ENCODE measurements at regions not wholly inside any gene's neighbourhood (a gene's known extent, or its start where the extent isn't known, plus 50 kb on each side); places are given as distances from the start of the nearest gene placed in this dataset.
A peak's percentile ranks its signal among the peaks of the same experiment; 100 is the strongest.

DNA sequence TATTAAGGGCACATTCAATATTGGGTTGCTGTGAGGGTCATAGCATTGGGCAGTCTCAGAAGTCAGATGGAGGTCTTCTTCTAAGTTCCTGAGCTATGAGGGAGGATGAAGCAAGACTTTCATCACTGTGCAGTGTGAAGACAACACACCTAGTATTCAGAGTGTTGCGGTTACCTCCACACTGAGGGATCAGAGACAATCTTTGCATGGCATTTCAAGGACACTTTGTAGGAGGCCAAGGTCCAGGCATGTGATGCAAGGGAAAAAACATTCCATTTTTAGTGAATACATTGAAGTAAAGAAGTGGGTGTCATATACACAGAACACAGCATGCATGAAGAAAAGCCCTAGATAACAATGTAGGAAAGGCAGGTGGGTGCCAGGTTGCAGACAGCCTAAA lies 481.2 kb upstream of the DIPK2B start:
- no peak overlapping the region for H3K27ac Mint-ChIP-seq
- CTCF ChIA-PET, result no interaction called here
- no peak for DNase-seq
- H3K27me3 Mint-ChIP-seq (ENCODE audit: low read depth), result no peaks in the 10 kb centered on the region
- H3K4me3 Mint-ChIP-seq, result no peak overlapping the region
- no peaks in the 10 kb centered on the region for H3K9me3 Mint-ChIP-seq
- intact Hi-C loops (cut with micrococcal nuclease), result no loop called here
- peaks cover 4% of the 10 kb centered on the region for H3K4me1 Mint-ChIP-seq (ENCODE audit: low read depth)
- no peaks in the 10 kb centered on the region for H3K36me3 Mint-ChIP-seq (ENCODE audit: low read depth)

DNA sequence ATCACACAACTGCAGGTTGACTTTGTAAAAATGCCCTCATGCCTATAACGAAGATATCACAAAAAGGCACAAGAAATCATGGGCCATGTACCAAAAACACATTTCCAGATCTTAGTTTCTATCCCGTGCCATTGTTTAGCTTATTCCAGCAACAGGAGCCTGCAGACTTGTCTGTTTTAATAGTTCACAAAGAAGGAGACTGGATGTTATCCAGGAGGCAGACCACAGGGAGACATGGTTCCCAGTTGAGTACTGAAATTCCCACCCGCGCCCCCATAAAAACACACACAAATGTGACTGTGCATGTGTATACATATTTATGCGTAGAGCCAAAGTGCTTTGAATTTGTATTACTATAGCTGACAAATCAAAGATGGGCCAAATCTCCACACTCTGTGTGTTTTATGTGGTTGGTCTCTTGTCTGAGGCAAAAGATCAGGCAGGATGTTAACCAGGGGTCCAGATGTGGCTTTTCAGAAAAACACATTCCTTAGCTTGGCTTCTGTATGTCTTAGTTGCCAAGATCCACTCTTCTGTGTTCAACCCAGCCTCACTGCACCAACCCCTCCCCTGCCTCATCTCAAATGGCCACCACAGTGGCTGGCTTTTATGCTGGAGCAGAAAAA lies 469.2 kb upstream of the DIPK2B start:
- Mint-ChIP-seq H3K4me1 (ENCODE audit: low read depth) (no peaks in the 10 kb centered on the region), H3K27ac (no peak overlapping the region), H3K4me3 (no peak overlapping the region), H3K27me3 (ENCODE audit: low read depth) (no peaks in the 10 kb centered on the region), H3K9me3 (peaks cover under 1% of the 10 kb centered on the region), H3K36me3 (ENCODE audit: low read depth) (no peaks in the 10 kb centered on the region)
- intact Hi-C loops (cut with micrococcal nuclease), result no loop called here
- CTCF ChIA-PET, result no interaction called here
- no peak for DNase-seq

DNA sequence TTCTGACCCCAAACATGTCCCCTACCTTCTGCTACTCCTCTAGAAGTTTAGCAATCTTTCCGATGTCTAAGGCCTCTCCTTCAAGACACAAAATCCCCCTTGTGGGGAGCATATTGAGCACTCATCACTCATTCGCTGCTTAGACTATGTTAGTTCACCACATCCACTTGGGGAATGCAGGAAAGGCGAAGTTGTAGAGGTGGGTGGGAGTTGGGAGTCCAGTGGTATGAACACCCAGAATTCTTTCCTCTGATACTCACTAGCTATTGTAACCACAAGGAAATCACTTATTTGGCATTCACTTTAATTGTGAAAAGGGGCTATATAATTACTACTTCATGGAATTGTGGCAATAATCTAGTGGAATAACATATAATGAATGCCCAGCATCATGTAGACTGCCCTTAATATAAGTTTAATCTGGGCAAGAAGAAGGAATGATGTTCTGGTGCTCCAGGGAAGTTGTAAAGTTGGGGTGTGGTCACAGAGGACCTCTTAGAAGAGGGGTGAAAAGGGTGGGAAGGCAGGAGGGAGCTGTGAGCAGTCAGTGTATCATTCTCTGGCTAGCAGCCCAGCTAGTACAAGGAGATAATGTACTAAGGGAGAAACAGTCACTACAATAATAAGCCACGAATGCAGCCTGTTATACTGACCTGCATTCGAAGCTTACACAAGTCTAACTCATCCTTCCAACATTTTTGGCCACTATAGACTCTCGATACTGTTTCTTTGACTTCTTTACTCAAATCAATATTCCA lies 468.2 kb upstream of the DIPK2B start:
- Mint-ChIP-seq H3K9me3 (no peaks in the 10 kb centered on the region), H3K4me1 (ENCODE audit: low read depth) (no peaks in the 10 kb centered on the region), H3K4me3 (no peak overlapping the region), H3K36me3 (ENCODE audit: low read depth) (no peaks in the 10 kb centered on the region), H3K27ac (no peak overlapping the region), H3K27me3 (ENCODE audit: low read depth) (no peaks in the 10 kb centered on the region)
- CTCF ChIA-PET, result no interaction called here
- DNase-seq, result no peak
- intact Hi-C loops (cut with micrococcal nuclease), result no loop called here

DNA sequence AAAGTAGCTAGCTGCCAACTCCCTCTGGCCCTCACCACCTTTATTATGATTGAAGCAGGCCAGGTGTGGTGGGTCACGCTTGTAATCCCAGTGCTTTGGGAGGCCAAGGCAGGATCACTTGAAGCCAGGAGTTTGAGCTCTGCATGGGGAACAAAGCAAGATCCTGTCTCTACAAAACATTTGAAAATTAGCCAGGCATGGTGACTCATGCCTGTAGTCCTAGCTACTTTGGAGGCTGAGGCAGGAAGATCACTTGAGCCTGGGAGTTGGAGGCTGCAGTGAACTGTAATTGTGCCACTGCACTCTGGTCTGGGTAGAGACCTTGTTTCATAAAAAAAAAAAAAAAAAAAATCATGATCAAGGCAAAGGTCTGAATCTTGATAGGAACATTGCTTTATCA lies 467.0 kb upstream of the DIPK2B start:
- no peaks in the 10 kb centered on the region for H3K9me3 Mint-ChIP-seq
- no peak overlapping the region for H3K27ac Mint-ChIP-seq
- no peak for DNase-seq
- H3K4me3 Mint-ChIP-seq, result no peak overlapping the region
- no peaks in the 10 kb centered on the region for H3K27me3 Mint-ChIP-seq (ENCODE audit: low read depth)
- H3K36me3 Mint-ChIP-seq (ENCODE audit: low read depth), result no peaks in the 10 kb centered on the region
- CTCF ChIA-PET, result interaction anchor here (0.6 kb wide), 1 partner anchor 368 kb away, joined by 4 read pairs; no protein-coding TSS in a partner anchor
- intact Hi-C loops (cut with micrococcal nuclease), result no loop called here
- H3K4me1 Mint-ChIP-seq (ENCODE audit: low read depth), result no peaks in the 10 kb centered on the region

DNA sequence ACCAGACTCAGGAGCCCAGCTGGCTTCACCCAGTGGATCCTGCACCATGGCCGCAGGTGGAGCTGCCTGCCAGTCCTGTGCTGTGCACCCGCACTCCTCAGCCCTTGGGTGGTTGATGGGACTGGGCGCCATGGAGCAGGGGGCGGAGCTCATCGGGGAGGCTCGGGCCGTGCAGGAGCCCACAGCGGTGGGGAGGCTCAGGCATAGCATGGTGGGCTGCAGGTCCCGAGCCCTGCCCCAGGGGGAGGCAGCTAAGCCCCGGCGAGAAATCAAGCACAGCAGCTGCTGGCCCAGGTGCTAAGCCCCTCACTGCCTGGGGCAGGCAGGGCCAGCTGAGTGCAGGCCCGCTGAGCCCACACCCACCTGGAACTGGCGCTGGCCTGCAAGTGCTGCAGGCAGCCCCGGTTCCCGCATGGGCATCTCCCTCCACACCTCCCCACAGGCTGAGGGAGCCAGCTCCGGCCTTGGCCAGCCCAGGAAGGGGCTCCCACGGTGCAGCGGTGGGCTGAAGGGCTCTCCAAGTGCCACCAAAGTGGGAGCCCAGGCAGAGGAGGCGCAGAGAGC lies 464.1 kb upstream of the DIPK2B start:
- Mint-ChIP-seq H3K4me3 (no peak overlapping the region), H3K27me3 (ENCODE audit: low read depth) (no peaks in the 10 kb centered on the region), H3K27ac (no peak overlapping the region), H3K36me3 (ENCODE audit: low read depth) (no peaks in the 10 kb centered on the region), H3K4me1 (ENCODE audit: low read depth) (no peaks in the 10 kb centered on the region), H3K9me3 (no peaks in the 10 kb centered on the region)
- DNase-seq, result no peak
- intact Hi-C loops (cut with micrococcal nuclease), result no loop called here
- CTCF ChIA-PET, result interaction anchor here (1.0 kb wide), 1 partner anchor 37 kb away, joined by 4 read pairs; no protein-coding TSS in a partner anchor

DNA sequence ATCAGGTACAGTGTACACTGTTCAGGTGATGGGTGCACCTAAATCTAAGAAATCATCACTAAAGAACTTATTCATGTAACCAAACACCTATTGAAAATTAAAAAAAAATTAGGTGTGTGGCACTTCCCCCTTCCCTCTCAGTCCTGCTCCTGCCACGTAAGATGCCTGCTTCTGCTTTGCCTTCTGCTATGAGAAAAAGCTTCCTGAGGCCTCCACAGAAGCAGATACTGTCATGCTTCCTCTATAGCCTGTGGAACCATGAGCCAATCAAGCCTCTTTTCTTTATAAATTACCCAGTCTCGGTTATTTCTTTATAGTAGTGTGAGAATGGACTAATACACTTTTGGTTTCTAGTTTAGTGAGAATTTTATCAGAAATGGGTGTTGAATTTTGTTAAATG lies 459.8 kb upstream of the DIPK2B start:
- Mint-ChIP-seq H3K36me3 (ENCODE audit: low read depth) (no peaks in the 10 kb centered on the region), H3K4me1 (ENCODE audit: low read depth) (no peaks in the 10 kb centered on the region), H3K9me3 (no peaks in the 10 kb centered on the region), H3K4me3 (no peak overlapping the region), H3K27me3 (ENCODE audit: low read depth) (no peaks in the 10 kb centered on the region), H3K27ac (no peak overlapping the region)
- intact Hi-C loops (cut with micrococcal nuclease), result no loop called here
- CTCF ChIA-PET, result interaction anchor here (0.6 kb wide), 1 partner anchor 88 kb away, joined by 3 read pairs; no protein-coding TSS in a partner anchor
- no peak for DNase-seq

DNA sequence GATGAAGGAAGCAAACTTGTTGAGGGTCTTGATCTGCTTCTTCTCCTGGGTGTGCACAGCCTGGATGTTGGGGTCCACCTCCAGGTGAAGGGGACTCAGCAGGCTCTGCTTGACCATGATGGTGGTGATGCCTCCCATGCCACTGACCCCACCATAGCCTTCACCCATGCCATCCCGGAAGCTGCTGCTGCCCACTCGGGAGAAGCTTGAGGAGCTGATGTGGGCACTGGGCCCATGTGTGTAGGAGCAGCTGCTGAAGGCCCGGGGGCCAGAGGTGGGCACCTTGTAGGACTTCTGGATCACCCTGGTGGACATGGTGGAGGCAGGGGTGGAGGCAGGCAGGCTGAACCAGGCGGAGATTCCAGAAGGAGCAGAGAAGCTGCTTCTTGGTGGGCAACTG lies 432.7 kb upstream of the DIPK2B start:
- no peaks in the 10 kb centered on the region for H3K9me3 Mint-ChIP-seq

DNA sequence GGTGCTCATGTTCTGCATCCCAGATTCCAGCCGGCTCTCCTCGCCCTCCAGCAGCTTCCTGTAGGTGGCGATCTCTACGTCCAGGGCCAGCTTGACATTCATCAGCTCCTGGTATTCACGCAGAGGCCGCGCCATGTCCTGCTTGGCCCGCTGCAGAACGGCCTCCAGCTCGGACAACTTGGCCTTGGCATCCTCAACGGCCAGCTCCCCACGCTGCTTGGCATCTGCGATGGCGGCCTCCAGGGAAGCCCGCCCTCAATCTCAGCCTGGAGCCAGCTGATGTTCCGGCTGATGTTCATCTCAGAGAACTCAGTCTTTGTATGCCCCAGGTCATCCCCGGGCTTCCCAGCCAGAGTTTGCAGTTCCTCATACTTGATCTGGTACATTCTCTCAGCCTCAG lies 431.8 kb upstream of the DIPK2B start:
- no peaks in the 10 kb centered on the region for H3K36me3 Mint-ChIP-seq (ENCODE audit: low read depth)
- no peak overlapping the region for H3K4me3 Mint-ChIP-seq
- CTCF ChIA-PET, result interaction anchor here (0.8 to 1.5 kb wide), 2 partner anchors 14 to 17 kb away, joined by 3 read pairs; no protein-coding TSS in a partner anchor
- DNase-seq, result no peak
- H3K27me3 Mint-ChIP-seq (ENCODE audit: low read depth), result peaks cover 3% of the 10 kb centered on the region
- no peaks in the 10 kb centered on the region for H3K9me3 Mint-ChIP-seq
- intact Hi-C loops (cut with micrococcal nuclease), result no loop called here
- no peaks in the 10 kb centered on the region for H3K4me1 Mint-ChIP-seq (ENCODE audit: low read depth)
- no peak overlapping the region for H3K27ac Mint-ChIP-seq

More for the DNA sequence above, 432.7 kb upstream of the DIPK2B start:
- Mint-ChIP-seq H3K27me3 (ENCODE audit: low read depth) (peaks cover 3% of the 10 kb centered on the region), H3K36me3 (ENCODE audit: low read depth) (no peaks in the 10 kb centered on the region), H3K4me1 (ENCODE audit: low read depth) (no peaks in the 10 kb centered on the region), H3K4me3 (no peak overlapping the region), H3K27ac (no peak overlapping the region)
- no peak for DNase-seq
- CTCF ChIA-PET, result interaction anchor here (1.5 kb wide), 1 partner anchor 13 kb away, joined by 3 read pairs; no protein-coding TSS in a partner anchor
- intact Hi-C loops (cut with micrococcal nuclease), result no loop called here

DNA sequence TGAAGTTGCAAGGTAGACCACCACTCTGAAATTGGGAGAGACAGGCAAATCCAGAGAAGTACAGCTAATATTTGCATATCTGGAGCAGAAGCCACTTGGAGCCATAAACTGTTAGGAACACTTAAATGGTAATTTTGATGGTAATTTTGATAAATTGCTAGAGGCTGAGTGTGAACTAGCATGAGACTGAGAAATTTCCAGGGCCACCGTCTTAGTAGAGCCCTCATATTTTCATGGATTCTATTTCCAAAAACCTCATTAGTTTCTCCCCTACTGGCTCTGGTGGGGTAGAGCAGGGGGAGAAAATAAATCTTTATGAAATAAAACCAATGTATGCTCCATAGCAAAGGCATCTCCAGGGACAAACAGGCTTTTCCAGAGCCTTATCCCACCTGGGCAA lies 429.4 kb upstream of the DIPK2B start:
- no peak for DNase-seq
- intact Hi-C loops (cut with micrococcal nuclease), result no loop called here
- H3K36me3 Mint-ChIP-seq (ENCODE audit: low read depth), result no peaks in the 10 kb centered on the region
- H3K27ac Mint-ChIP-seq, result no peak overlapping the region
- no peaks in the 10 kb centered on the region for H3K27me3 Mint-ChIP-seq (ENCODE audit: low read depth)
- no peaks in the 10 kb centered on the region for H3K4me1 Mint-ChIP-seq (ENCODE audit: low read depth)
- CTCF ChIA-PET, result no interaction called here
- H3K9me3 Mint-ChIP-seq, result no peaks in the 10 kb centered on the region
- no peak overlapping the region for H3K4me3 Mint-ChIP-seq

DNA sequence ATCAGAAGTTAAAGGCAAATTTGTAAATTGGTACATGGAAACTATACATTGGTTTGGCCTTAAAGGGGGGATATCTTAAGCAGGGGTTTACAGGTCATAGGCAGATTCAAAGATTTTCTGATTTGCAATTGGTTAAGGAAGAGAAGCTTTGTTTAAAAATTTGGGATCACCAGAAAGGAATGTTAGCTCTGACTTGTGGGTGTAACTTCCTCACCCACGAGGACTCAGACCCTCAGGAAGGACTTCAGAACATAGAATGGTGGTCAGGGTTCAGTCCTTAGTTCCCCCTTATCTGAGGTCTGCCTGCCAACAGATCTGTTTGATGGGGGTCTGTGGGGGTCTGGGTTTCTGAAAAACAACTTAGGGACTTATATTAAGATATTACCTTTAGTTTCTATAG lies 427.4 kb upstream of the DIPK2B start:
- Mint-ChIP-seq H3K27ac (no peak overlapping the region), H3K36me3 (ENCODE audit: low read depth) (no peaks in the 10 kb centered on the region), H3K27me3 (ENCODE audit: low read depth) (no peaks in the 10 kb centered on the region), H3K4me3 (no peak overlapping the region), H3K9me3 (no peaks in the 10 kb centered on the region), H3K4me1 (ENCODE audit: low read depth) (peaks cover 3% of the 10 kb centered on the region)
- intact Hi-C loops (cut with micrococcal nuclease), result no loop called here
- no peak for DNase-seq
- CTCF ChIA-PET, result interaction anchor here (0.6 kb wide), 1 partner anchor 36 kb away, joined by 4 read pairs; no protein-coding TSS in a partner anchor

DNA sequence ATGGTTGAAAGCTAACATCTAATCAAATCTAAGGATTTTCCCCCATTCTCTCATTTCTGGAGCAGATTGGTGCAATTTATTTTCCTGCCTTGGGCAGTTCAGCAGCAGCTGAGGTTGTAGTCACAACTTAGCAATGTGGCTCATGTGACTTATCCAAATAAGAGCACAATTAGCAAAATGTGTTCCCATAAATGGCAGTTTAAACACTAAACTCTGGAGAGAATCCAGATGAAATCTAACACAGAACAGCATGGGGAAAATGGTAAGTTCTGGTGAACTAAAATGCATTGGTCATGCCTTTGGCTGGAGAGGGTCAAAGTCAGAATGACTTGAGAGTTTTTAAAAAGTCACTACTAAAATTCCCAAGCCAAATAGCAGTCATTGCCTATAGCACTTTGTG lies 422.6 kb upstream of the DIPK2B start:
- intact Hi-C loops (cut with micrococcal nuclease), result loop anchor here (5.0 kb wide), 2 partner anchors 176 to 229 kb away; no protein-coding TSS in a partner anchor
- Mint-ChIP-seq H3K9me3 (peaks cover 2% of the 10 kb centered on the region), H3K4me3 (no peak overlapping the region), H3K27ac (no peak overlapping the region), H3K4me1 (ENCODE audit: low read depth) (peaks cover 18% of the 10 kb centered on the region), H3K36me3 (ENCODE audit: low read depth) (peaks cover 2% of the 10 kb centered on the region), H3K27me3 (ENCODE audit: low read depth) (peaks cover 3% of the 10 kb centered on the region)
- CTCF ChIA-PET, result no interaction called here
- no peak for DNase-seq

DNA sequence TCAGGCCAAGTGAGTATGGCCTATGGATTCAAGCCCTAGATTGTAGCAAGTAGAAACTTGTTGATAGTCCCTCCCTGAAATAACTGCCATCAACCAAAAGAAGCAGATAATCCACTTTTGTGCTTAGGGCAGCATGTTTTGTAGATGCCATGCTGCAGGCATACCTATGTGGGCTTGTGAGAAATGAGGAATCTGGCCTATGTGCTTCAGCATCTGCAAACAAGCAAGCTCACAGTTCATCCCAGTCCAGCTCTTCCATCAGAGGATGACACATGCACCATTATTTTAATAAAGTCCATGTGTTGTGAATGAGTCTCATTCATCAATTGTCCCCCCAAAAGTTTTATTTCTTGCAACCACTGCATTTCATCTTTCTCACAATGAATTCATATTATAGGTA lies 421.9 kb upstream of the DIPK2B start:
- Mint-ChIP-seq H3K4me3 (no peak overlapping the region), H3K4me1 (ENCODE audit: low read depth) (peaks cover 18% of the 10 kb centered on the region), H3K36me3 (ENCODE audit: low read depth) (peaks cover 2% of the 10 kb centered on the region), H3K9me3 (peaks cover 9% of the 10 kb centered on the region), H3K27ac (peak overlapping the region; percentile 36), H3K27me3 (ENCODE audit: low read depth) (peaks cover 3% of the 10 kb centered on the region)
- no peak for DNase-seq
- CTCF ChIA-PET, result no interaction called here
- intact Hi-C loops (cut with micrococcal nuclease), result loop anchor here (1.0 to 5.0 kb wide), 5 partner anchors 88 to 230 kb away; no protein-coding TSS in a partner anchor

All from activated naive CD4-positive, alpha-beta T cell treated with anti-CD3 and anti-CD28 coated beads for 36 hours (primary cell).